ENCODE measurements at regions not wholly inside any gene's neighbourhood (a gene's known extent, or its start where the extent isn't known, plus 50 kb on each side); places are given as distances from the start of the nearest gene placed in this dataset.

- TF ChIP-seq, protein P1, sequence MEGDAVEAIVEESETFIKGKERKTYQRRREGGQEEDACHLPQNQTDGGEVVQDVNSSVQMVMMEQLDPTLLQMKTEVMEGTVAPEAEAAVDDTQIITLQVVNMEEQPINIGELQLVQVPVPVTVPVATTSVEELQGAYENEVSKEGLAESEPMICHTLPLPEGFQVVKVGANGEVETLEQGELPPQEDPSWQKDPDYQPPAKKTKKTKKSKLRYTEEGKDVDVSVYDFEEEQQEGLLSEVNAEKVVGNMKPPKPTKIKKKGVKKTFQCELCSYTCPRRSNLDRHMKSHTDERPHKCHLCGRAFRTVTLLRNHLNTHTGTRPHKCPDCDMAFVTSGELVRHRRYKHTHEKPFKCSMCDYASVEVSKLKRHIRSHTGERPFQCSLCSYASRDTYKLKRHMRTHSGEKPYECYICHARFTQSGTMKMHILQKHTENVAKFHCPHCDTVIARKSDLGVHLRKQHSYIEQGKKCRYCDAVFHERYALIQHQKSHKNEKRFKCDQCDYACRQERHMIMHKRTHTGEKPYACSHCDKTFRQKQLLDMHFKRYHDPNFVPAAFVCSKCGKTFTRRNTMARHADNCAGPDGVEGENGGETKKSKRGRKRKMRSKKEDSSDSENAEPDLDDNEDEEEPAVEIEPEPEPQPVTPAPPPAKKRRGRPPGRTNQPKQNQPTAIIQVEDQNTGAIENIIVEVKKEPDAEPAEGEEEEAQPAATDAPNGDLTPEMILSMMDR (IDR thresholded peaks at IDR 0.05; ENCODE audit: insufficient read depth, low read depth, low read length) = no peak
- H3K27me3 ChIP-seq (ENCODE audit: control insufficient read depth, insufficient read depth, low read length) = no peaks in the 10 kb centered on the region
- ChIA-PET POLR2A (no interaction called here), CTCF (interaction anchor here (0.8 to 0.9 kb wide), 2 partner anchors 70 to 389 kb away, joined by 3 read pairs; no protein-coding TSS in a partner anchor)
- H3K4me3 ChIP-seq (ENCODE audit: low read depth, low read length) = no peak overlapping the region
- no peak for DNase-seq (ENCODE audit: low read depth)
- no peaks in the 10 kb centered on the region for H3K36me3 ChIP-seq (ENCODE audit: control insufficient read depth, insufficient read depth, low read length)
Measured at GRCh38 chr12:100737168-100737567, 57.4 kb upstream of the ANO4 start.

GRCh38 chr12:100738086-100738485 lies 56.5 kb upstream of the ANO4 start:
- no peak for DNase-seq (ENCODE audit: low read depth)
- ChIA-PET CTCF (interaction anchor here (0.6 to 0.9 kb wide), 3 partner anchors 71 to 390 kb away, joined by 3 read pairs; no protein-coding TSS in a partner anchor), POLR2A (no interaction called here)

GRCh38 chr12:100741084-100741711 lies 53.4 kb upstream of the ANO4 start:
- TF ChIP-seq, protein P1 (IDR thresholded peaks at IDR 0.05; ENCODE audit: insufficient read depth, low read depth, low read length) = peak; percentile 76
- DNase-seq (ENCODE audit: low read depth) = no peak
- no peaks in the 10 kb centered on the region for H3K27me3 ChIP-seq (ENCODE audit: control insufficient read depth, insufficient read depth, low read length)
- POLR2A ChIA-PET = no interaction called here
- CTCF ChIA-PET = interaction anchor here (0.6 to 3.2 kb wide), 9 partner anchors 8 to 85 kb away, joined by 3 to 15 read pairs (median 4); no protein-coding TSS in a partner anchor
- no peak overlapping the region for H3K4me3 ChIP-seq (ENCODE audit: low read depth, low read length)
- H3K36me3 ChIP-seq (ENCODE audit: control insufficient read depth, insufficient read depth, low read length) = no peaks in the 10 kb centered on the region; the same call in 1 of the 2 replicates

More at GRCh38 chr12:100738086-100738485, 56.5 kb upstream of the ANO4 start:
- Histone ChIP-seq H3K27me3 (ENCODE audit: control insufficient read depth, insufficient read depth, low read length) (no peaks in the 10 kb centered on the region), H3K4me3 (ENCODE audit: low read depth, low read length) (no peak overlapping the region), H3K36me3 (ENCODE audit: control insufficient read depth, insufficient read depth, low read length) (no peaks in the 10 kb centered on the region)
- TF ChIP-seq, protein P1 (IDR thresholded peaks at IDR 0.05; ENCODE audit: insufficient read depth, low read depth, low read length) = no peak

- Histone ChIP-seq H3K36me3 (ENCODE audit: control insufficient read depth, insufficient read depth, low read length) (no peaks in the 10 kb centered on the region; the same call in 1 of the 2 replicates), H3K4me3 (ENCODE audit: low read depth, low read length) (no peak overlapping the region), H3K27me3 (ENCODE audit: control insufficient read depth, insufficient read depth, low read length) (no peaks in the 10 kb centered on the region)
- POLR2A ChIA-PET = no interaction called here
- TF ChIP-seq, protein P1 (IDR thresholded peaks at IDR 0.05; ENCODE audit: insufficient read depth, low read depth, low read length) = no peak
- CTCF ChIA-PET = interaction anchor here (0.9 to 2.1 kb wide), 3 partner anchors 10 to 385 kb away, joined by 3 to 7 read pairs (median 3); no protein-coding TSS in a partner anchor
- DNase-seq (ENCODE audit: low read depth) = no peak
Measured at GRCh38 chr12:100743060-100743459, 51.5 kb upstream of the ANO4 start.

Data from BJ (cell line).